ENCODE measurements at regions not wholly inside any gene's neighbourhood (a gene's known extent, or its start where the extent isn't known, plus 50 kb on each side); places are given as distances from the start of the nearest gene placed in this dataset.

DNA sequence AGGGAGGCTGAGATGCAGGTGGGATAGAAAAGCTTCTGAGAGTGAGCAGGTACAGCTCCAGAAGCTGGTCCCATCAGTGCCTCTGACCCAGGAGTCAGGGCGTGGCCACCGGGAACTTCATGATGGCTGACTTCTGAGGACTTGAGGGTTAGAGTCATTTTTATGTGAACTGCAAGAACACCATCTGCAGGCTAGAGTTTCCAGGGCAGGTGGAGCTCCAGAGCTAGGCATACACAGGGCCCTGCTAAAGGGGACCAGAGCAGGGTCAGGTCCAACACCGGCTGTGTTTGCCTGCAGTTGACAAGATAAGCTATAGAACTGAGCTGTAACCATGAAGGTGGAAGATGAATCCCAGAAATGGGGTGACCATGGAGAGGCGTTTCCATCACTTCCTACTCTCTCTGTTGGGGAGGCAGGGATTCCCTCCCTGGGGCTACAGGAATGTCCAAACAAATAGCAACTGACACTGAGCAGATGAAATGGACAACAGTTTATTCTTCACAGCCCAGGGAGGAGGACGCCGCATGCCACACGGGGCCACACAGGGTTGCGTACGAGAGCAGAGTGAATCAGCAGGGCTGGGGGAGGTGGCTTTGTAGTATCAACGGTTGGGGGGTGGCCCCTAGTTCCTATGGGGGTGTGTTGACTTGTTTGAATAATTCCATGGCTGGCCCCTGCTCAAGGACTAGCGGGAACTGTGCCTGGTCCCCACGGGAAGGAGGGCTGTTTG, 77.6 kb upstream of the ZNF516 start:
- Histone ChIP-seq H3K36me3 (ENCODE audit: control insufficient read depth in 1 of 2, insufficient read depth in 2 of 2, low read length in 1 of 2) (no peaks in the 10 kb centered on the region), H3K9me3 (ENCODE audit: control insufficient read depth, low read length) (no peaks in the 10 kb centered on the region), H3K4me1 (ENCODE audit: control insufficient read depth in 1 of 2, insufficient read depth in 2 of 2, low read length in 2 of 2) (no peaks in the 10 kb centered on the region), H3K4me3 (ENCODE audit: low read length in 2 of 2) (no peak overlapping the region), H3K27ac (ENCODE audit: low read depth in 1 of 2, low read length in 2 of 2) (no peak overlapping the region), H3K27me3 (ENCODE audit: control insufficient read depth in 1 of 2, insufficient read depth in 2 of 2, low read length in 1 of 2) (no peaks in the 10 kb centered on the region)
- ATAC-seq (ENCODE audit: low FRiP score) (no peak), DNase-seq (no peak)
- intact Hi-C loops (cut with DNase I): no loop called here
- 80 to 81% methylated on average over 12 of the region's 12 CpGs for WGBS, 2 donors

- Histone ChIP-seq H3K4me3 (ENCODE audit: low read length in 2 of 2) (no peak overlapping the region), H3K36me3 (ENCODE audit: control insufficient read depth in 1 of 2, insufficient read depth in 2 of 2, low read length in 1 of 2) (no peaks in the 10 kb centered on the region), H3K4me1 (ENCODE audit: control insufficient read depth in 1 of 2, insufficient read depth in 2 of 2, low read length in 2 of 2) (no peaks in the 10 kb centered on the region), H3K27ac (ENCODE audit: low read depth in 1 of 2, low read length in 2 of 2) (no peak overlapping the region), H3K27me3 (ENCODE audit: control insufficient read depth in 1 of 2, insufficient read depth in 2 of 2, low read length in 1 of 2) (no peaks in the 10 kb centered on the region), H3K9me3 (ENCODE audit: control insufficient read depth, low read length) (no peaks in the 10 kb centered on the region)
- no peak for ATAC-seq (ENCODE audit: low FRiP score)
- intact Hi-C loops (cut with DNase I): no loop called here
- no peak for DNase-seq
- 82 to 91% methylated on average over 3 of the region's 3 CpGs for WGBS, 2 donors
These were observed 76.6 kb upstream of the ZNF516 start for GRCh38 chr18:76571689-76572088.

- Histone ChIP-seq H3K27me3 (ENCODE audit: control insufficient read depth in 1 of 2, insufficient read depth in 2 of 2, low read length in 1 of 2) (no peaks in the 10 kb centered on the region), H3K4me1 (ENCODE audit: control insufficient read depth in 1 of 2, insufficient read depth in 2 of 2, low read length in 2 of 2) (no peaks in the 10 kb centered on the region), H3K9me3 (ENCODE audit: control insufficient read depth, low read length) (no peaks in the 10 kb centered on the region), H3K27ac (ENCODE audit: low read depth in 1 of 2, low read length in 2 of 2) (no peak overlapping the region), H3K36me3 (ENCODE audit: control insufficient read depth in 1 of 2, insufficient read depth in 2 of 2, low read length in 1 of 2) (no peaks in the 10 kb centered on the region), H3K4me3 (ENCODE audit: low read length in 2 of 2) (no peak overlapping the region)
- ATAC-seq (ENCODE audit: low FRiP score) (no peak), DNase-seq (no peak)
- 97 to 100% methylated on average over 3 of the region's 3 CpGs for WGBS, 2 donors
- intact Hi-C loops (cut with DNase I): no loop called here
These were observed 75.8 kb upstream of the ZNF516 start for GRCh38 chr18:76570856-76571255.

DNA sequence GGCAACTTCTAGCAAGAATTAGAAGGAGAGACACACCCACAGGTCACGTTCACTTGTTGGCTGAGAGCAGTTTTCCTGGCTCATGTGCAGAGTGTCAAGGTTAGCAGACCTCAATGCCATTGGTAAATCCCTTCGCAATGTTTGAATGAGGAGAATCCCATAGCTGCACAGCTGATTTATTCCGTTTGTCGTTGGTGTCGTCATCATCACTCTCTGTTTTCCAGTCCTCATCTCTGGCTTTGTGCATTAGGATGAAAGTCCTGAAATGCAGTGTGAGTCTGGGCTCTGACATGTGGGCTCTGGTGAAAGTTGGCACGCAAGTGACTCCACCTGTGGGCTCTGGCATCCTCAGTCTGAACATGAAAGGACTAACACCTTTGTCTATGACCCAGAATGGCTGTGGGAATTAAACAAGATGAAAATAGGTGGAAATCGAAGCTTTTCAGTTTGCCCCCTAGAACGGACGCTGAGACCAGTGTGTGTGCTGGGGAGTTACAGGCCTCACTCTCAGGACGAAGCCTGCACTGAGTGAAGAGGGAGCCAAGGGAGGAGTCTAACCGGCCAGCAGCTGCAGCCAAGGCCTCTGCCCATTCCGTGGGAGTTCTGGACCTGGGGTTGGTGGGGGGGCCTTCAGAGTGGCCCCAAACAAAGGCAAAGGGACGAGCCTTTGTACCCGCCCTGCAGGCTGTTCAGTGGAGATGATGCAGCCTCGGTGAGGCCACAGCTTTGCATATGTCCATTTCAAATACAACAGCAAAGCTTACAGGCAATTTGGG, 74.8 kb upstream of the ZNF516 start:
- no peaks in the 10 kb centered on the region for H3K4me1 ChIP-seq (ENCODE audit: control insufficient read depth in 1 of 2, insufficient read depth in 2 of 2, low read length in 2 of 2)
- intact Hi-C loops (cut with DNase I): no loop called here
- DNase-seq: no peak
- no peaks in the 10 kb centered on the region for H3K27me3 ChIP-seq (ENCODE audit: control insufficient read depth in 1 of 2, insufficient read depth in 2 of 2, low read length in 1 of 2)
- no peak overlapping the region for H3K27ac ChIP-seq (ENCODE audit: low read depth in 1 of 2, low read length in 2 of 2)
- no peak overlapping the region for H3K4me3 ChIP-seq (ENCODE audit: low read length in 2 of 2)
- no peaks in the 10 kb centered on the region for H3K36me3 ChIP-seq (ENCODE audit: control insufficient read depth in 1 of 2, insufficient read depth in 2 of 2, low read length in 1 of 2)
- ATAC-seq (ENCODE audit: low FRiP score): no peak
- 88 to 89% methylated on average over 15 of the region's 15 CpGs for WGBS, 2 donors
- no peaks in the 10 kb centered on the region for H3K9me3 ChIP-seq (ENCODE audit: control insufficient read depth, low read length)

- DNase-seq (no peak), ATAC-seq (ENCODE audit: low FRiP score) (no peak)
- no peak overlapping the region for H3K4me3 ChIP-seq (ENCODE audit: low read length in 2 of 2)
- H3K4me1 ChIP-seq (ENCODE audit: control insufficient read depth in 1 of 2, insufficient read depth in 2 of 2, low read length in 2 of 2): no peaks in the 10 kb centered on the region
- intact Hi-C loops (cut with DNase I): no loop called here
- no peak overlapping the region for H3K27ac ChIP-seq (ENCODE audit: low read depth in 1 of 2, low read length in 2 of 2)
- no peaks in the 10 kb centered on the region for H3K27me3 ChIP-seq (ENCODE audit: control insufficient read depth in 1 of 2, insufficient read depth in 2 of 2, low read length in 1 of 2)
- no peaks in the 10 kb centered on the region for H3K9me3 ChIP-seq (ENCODE audit: control insufficient read depth, low read length)
- 90 to 92% methylated on average over 1 of the region's 1 CpG for WGBS, 2 donors
- no peaks in the 10 kb centered on the region for H3K36me3 ChIP-seq (ENCODE audit: control insufficient read depth in 1 of 2, insufficient read depth in 2 of 2, low read length in 1 of 2)
These were observed 73.7 kb upstream of the ZNF516 start for GRCh38 chr18:76568731-76569130.

- intact Hi-C loops (cut with DNase I): no loop called here
- Histone ChIP-seq H3K36me3 (ENCODE audit: control insufficient read depth in 1 of 2, insufficient read depth in 2 of 2, low read length in 1 of 2) (no peaks in the 10 kb centered on the region), H3K9me3 (ENCODE audit: control insufficient read depth, low read length) (no peaks in the 10 kb centered on the region), H3K4me1 (ENCODE audit: control insufficient read depth in 1 of 2, insufficient read depth in 2 of 2, low read length in 2 of 2) (no peaks in the 10 kb centered on the region), H3K27me3 (ENCODE audit: control insufficient read depth in 1 of 2, insufficient read depth in 2 of 2, low read length in 1 of 2) (no peaks in the 10 kb centered on the region), H3K27ac (ENCODE audit: low read depth in 1 of 2, low read length in 2 of 2) (no peak overlapping the region), H3K4me3 (ENCODE audit: low read length in 2 of 2) (no peak overlapping the region)
- WGBS, 2 donors: 92 to 96% methylated on average over 13 of the region's 13 CpGs
- no peak for DNase-seq
- no peak for ATAC-seq (ENCODE audit: low FRiP score)
These were observed 72.9 kb upstream of the ZNF516 start for GRCh38 chr18:76567835-76568445.

DNA sequence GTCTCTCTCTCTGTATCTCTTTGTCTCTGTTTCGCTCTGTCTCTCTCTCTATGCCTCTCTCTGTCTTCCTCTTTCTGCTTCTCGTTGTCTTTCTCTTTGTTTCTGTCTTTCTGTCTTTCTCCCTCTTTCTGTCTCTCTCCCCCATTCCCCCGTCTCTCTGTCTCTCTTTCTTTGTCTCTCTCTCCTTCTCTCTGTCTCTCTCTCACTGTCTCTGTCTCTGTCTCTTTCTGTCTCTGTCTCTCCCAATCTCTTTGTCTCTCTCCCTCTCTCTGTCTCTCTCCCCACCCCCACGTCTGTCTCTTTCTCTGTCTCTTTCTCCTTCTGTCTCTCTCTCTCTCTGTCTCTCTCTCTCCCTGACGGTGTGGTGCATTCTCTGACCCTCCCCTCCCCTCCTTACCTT, 71.9 kb upstream of the ZNF516 start:
- Histone ChIP-seq H3K27ac (ENCODE audit: low read depth in 1 of 2, low read length in 2 of 2) (no peak overlapping the region), H3K4me1 (ENCODE audit: control insufficient read depth in 1 of 2, insufficient read depth in 2 of 2, low read length in 2 of 2) (no peaks in the 10 kb centered on the region), H3K27me3 (ENCODE audit: control insufficient read depth in 1 of 2, insufficient read depth in 2 of 2, low read length in 1 of 2) (no peaks in the 10 kb centered on the region), H3K9me3 (ENCODE audit: control insufficient read depth, low read length) (no peaks in the 10 kb centered on the region), H3K36me3 (ENCODE audit: control insufficient read depth in 1 of 2, insufficient read depth in 2 of 2, low read length in 1 of 2) (no peaks in the 10 kb centered on the region), H3K4me3 (ENCODE audit: low read length in 2 of 2) (no peak overlapping the region)
- ATAC-seq (ENCODE audit: low FRiP score) (no peak), DNase-seq (no peak)
- intact Hi-C loops (cut with DNase I): no loop called here
- WGBS, 2 donors: 87 to 94% methylated on average over 5 of the region's 5 CpGs

DNA sequence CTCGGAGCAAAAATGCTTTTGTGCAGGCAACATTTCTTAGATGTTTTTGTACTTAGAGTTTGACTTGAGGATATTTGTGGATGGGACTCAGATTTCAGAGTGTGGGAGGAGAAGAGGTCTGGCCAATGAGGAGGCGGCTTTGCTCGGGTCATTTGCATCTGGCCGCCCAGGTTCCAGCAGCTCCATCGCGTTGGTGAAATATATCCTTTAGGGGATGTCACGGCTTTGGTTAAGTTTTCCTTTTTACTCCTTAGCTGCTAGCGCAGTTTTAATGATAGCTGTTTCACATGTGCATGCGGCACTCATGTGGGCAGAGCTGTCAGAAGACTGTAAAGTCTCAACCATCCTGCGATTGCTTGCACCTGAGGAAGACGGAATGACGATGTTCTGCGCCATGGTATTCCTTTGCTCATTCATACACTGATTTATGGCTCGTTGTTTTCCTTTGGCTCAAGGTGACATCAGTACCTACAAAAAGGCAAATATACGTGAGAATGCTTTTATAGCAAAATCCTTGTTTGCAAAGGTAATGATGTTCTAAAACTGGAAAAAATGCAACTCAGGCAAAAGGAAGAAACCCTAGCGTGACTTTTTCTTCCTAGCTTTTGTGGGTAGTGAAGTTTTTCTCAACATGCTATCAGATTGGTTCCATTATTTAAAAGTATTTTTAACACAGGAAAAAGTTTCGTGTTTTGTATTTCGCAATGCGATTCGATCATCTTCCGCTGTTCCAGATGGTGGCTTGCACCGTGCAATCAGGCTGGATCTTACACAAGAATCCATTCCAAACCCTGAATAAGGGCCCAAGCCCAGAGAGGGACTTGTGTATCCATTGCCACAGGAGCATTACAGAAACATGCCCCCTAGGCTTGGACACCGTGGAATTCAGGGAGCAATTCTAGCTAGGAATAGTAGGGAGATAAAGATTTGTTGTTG, 70.5 kb upstream of the ZNF516 start:
- Histone ChIP-seq H3K27ac (ENCODE audit: low read depth in 1 of 2, low read length in 2 of 2) (peak overlapping the region in 1 of 2 donors; percentile 80), H3K4me1 (ENCODE audit: control insufficient read depth in 1 of 2, insufficient read depth in 2 of 2, low read length in 2 of 2) (no peaks in the 10 kb centered on the region), H3K36me3 (ENCODE audit: control insufficient read depth in 1 of 2, insufficient read depth in 2 of 2, low read length in 1 of 2) (no peaks in the 10 kb centered on the region), H3K4me3 (ENCODE audit: low read length in 2 of 2) (peak overlapping the region in 1 of 2 donors; percentile 34), H3K9me3 (ENCODE audit: control insufficient read depth, low read length) (no peaks in the 10 kb centered on the region), H3K27me3 (ENCODE audit: control insufficient read depth in 1 of 2, insufficient read depth in 2 of 2, low read length in 1 of 2) (no peaks in the 10 kb centered on the region)
- ATAC-seq (ENCODE audit: low FRiP score) (peak; percentile 89), DNase-seq (peak; percentile 80 to 87)
- intact Hi-C loops (cut with DNase I): no loop called here
- 10 to 11% methylated on average over 23 of the region's 23 CpGs for WGBS, 2 donors
